ENCODE measurements at regions not wholly inside any gene's neighbourhood (a gene's known extent, or its start where the extent isn't known, plus 50 kb on each side); places are given as distances from the start of the nearest gene placed in this dataset.

GRCh38 chr4:30245140-30245539, 475.0 kb upstream of the PCDH7 start:
- TF ChIP-seq, protein P1, sequence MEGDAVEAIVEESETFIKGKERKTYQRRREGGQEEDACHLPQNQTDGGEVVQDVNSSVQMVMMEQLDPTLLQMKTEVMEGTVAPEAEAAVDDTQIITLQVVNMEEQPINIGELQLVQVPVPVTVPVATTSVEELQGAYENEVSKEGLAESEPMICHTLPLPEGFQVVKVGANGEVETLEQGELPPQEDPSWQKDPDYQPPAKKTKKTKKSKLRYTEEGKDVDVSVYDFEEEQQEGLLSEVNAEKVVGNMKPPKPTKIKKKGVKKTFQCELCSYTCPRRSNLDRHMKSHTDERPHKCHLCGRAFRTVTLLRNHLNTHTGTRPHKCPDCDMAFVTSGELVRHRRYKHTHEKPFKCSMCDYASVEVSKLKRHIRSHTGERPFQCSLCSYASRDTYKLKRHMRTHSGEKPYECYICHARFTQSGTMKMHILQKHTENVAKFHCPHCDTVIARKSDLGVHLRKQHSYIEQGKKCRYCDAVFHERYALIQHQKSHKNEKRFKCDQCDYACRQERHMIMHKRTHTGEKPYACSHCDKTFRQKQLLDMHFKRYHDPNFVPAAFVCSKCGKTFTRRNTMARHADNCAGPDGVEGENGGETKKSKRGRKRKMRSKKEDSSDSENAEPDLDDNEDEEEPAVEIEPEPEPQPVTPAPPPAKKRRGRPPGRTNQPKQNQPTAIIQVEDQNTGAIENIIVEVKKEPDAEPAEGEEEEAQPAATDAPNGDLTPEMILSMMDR (IDR thresholded peaks at IDR 0.05), result no peak
- TF ChIP-seq POLR2A (IDR thresholded peaks at IDR 0.05) (no peak), POLR2AphosphoS5 (IDR thresholded peaks at IDR 0.05) (no peak)
